Calu3 (cell line): ENCODE measurements at regions not wholly inside any gene's neighbourhood (a gene's known extent, or its start where the extent isn't known, plus 50 kb on each side); places are given as distances from the start of the nearest gene placed in this dataset.

Experiments
- BruUV-seq: library from RNA; stranded (reverse); fragments of 400-500 nt; replicated peaks from 2 replicates; lab custom pipeline; 2021; lab: Mats Ljungman, UMichigan
- CTCF ChIA-PET: fragments of 300-600 bp; sonication (Branson Sonifier 250); formaldehyde crosslinking; loops from one replicate; lab custom pipeline; 2022; ENCODE audit warnings: antibody characterized with exemption; lab: Charles Lee
- DNase-seq: peaks from one replicate; pipeline ENCODE4 v3.0.0; 2022
- H3K27ac Mint-ChIP-seq: one replicate; pipeline ENCODE4 v1.8.0; 2022; ENCODE audit warnings: mixed read lengths; ENCODE audit not compliant: unreplicated experiment
- H3K27me3 Mint-ChIP-seq: one replicate; pipeline ENCODE4 v1.8.0; 2022; ENCODE audit warnings: mixed read lengths; ENCODE audit not compliant: unreplicated experiment
- H3K36me3 Mint-ChIP-seq: one replicate; pipeline ENCODE4 v1.8.0; 2022; ENCODE audit warnings: mild to moderate bottlenecking, moderate library complexity, mixed read lengths; ENCODE audit not compliant: insufficient read depth, unreplicated experiment
- H3K4me1 Mint-ChIP-seq: one replicate; pipeline ENCODE4 v1.8.0; 2022; ENCODE audit warnings: mild to moderate bottlenecking, low read depth, mixed read lengths; ENCODE audit not compliant: unreplicated experiment
- H3K4me3 Mint-ChIP-seq: one replicate; pipeline ENCODE4 v1.8.0; 2022; ENCODE audit warnings: mild to moderate bottlenecking, low read depth, moderate library complexity, mixed read lengths; ENCODE audit not compliant: unreplicated experiment
- H3K9me3 Mint-ChIP-seq: one replicate; pipeline ENCODE4 v1.8.0; 2022; ENCODE audit warnings: low read depth, mixed read lengths; ENCODE audit not compliant: unreplicated experiment
- CTCF ChIP-seq: fragments of 200-600 bp; IDR thresholded peaks from one replicate; pipeline ENCODE4 v1.8.0; 2022; ENCODE audit warnings: antibody characterized with exemption; ENCODE audit not compliant: unreplicated experiment
- intact Hi-C: fragments of 100-400 bp; cut with micrococcal nuclease; formaldehyde crosslinking; loops from one replicate; pipeline ENCODE4 v1.10.0; 2022; ENCODE audit not compliant: unreplicated experiment

- Mint-ChIP-seq H3K36me3 (no peaks in the 10 kb centered on the region), H3K4me3 (no peak overlapping the region), H3K27ac (no peak overlapping the region), H3K27me3 (no peaks in the 10 kb centered on the region), H3K9me3 (no peaks in the 10 kb centered on the region), H3K4me1 (no peaks in the 10 kb centered on the region)
- intact Hi-C loops = no loop called here
- CTCF ChIA-PET = interaction anchor here (1.4 kb wide), 1 partner anchor 11 kb away, joined by 6 read pairs; no protein-coding TSS in a partner anchor
- no peak for TF ChIP-seq CTCF
- DNase-seq = no peak
- BruUV-seq = no TSS peak
Measured at GRCh38 chr13:31056644-31057271, 104.9 kb downstream of the HSPH1 start.

GRCh38 chr13:31055589-31055988 is 106.1 kb downstream of the HSPH1 start:
- BruUV-seq = no TSS peak
- H3K27ac Mint-ChIP-seq = no peak overlapping the region
- no peaks in the 10 kb centered on the region for H3K9me3 Mint-ChIP-seq
- no peaks in the 10 kb centered on the region for H3K27me3 Mint-ChIP-seq
- DNase-seq = no peak
- intact Hi-C loops = no loop called here
- TF ChIP-seq CTCF = no peak
- CTCF ChIA-PET = interaction anchor here (1.4 kb wide), 1 partner anchor 10 kb away, joined by 6 read pairs; no protein-coding TSS in a partner anchor
- no peaks in the 10 kb centered on the region for H3K4me1 Mint-ChIP-seq
- H3K36me3 Mint-ChIP-seq = peaks cover 3% of the 10 kb centered on the region
- H3K4me3 Mint-ChIP-seq = no peak overlapping the region

- peaks cover 4% of the 10 kb centered on the region for H3K36me3 Mint-ChIP-seq
- intact Hi-C loops = no loop called here
- DNase-seq = no peak
- CTCF ChIA-PET = no interaction called here
- no peaks in the 10 kb centered on the region for H3K27me3 Mint-ChIP-seq
- H3K9me3 Mint-ChIP-seq = no peaks in the 10 kb centered on the region
- TF ChIP-seq CTCF = no peak
- H3K27ac Mint-ChIP-seq = no peak overlapping the region
- H3K4me3 Mint-ChIP-seq = no peak overlapping the region
- BruUV-seq = no TSS peak
- H3K4me1 Mint-ChIP-seq = no peaks in the 10 kb centered on the region
Measured at GRCh38 chr13:31054632-31055031, 107.1 kb downstream of the HSPH1 start.

GRCh38 chr13:31053896-31054295 is 107.8 kb downstream of the HSPH1 start:
- CTCF ChIA-PET = no interaction called here
- no peak overlapping the region for H3K4me3 Mint-ChIP-seq
- H3K27ac Mint-ChIP-seq = no peak overlapping the region
- no peaks in the 10 kb centered on the region for H3K4me1 Mint-ChIP-seq
- TF ChIP-seq CTCF = no peak
- H3K9me3 Mint-ChIP-seq = no peaks in the 10 kb centered on the region
- peaks cover 4% of the 10 kb centered on the region for H3K36me3 Mint-ChIP-seq
- intact Hi-C loops = no loop called here
- no TSS peak for BruUV-seq
- H3K27me3 Mint-ChIP-seq = no peaks in the 10 kb centered on the region
- no peak for DNase-seq
